GM13977 (cell line): ENCODE measurements at regions not wholly inside any gene's neighbourhood (a gene's known extent, or its start where the extent isn't known, plus 50 kb on each side); places are given as distances from the start of the nearest gene placed in this dataset.

Experiments used
- DNase-seq: peaks from one replicate; pipeline ENCODE4 v3.0.0; 2012; ENCODE audit warnings: low spot score
- in situ Hi-C: fragments of 300-500 bp; cut with MboI; formaldehyde crosslinking; loops from one replicate; pipeline ENCODE4 v1.12.0; 2022; ENCODE audit warnings: low sequenced_read_pairs, low pct_unique_long_range_greater_than_20kb, mixed read lengths, inconsistent platforms; ENCODE audit not compliant: unreplicated experiment
- TF ChIP-seq, protein P1 (sequence below): IDR thresholded peaks from 2 replicates; pipeline ENCODE4 v1.5.1; 2012; ENCODE audit warnings: mild to moderate bottlenecking, control low read depth; ENCODE audit not compliant: insufficient read depth; ENCODE audit errors: extremely low read depth, missing control alignments

GRCh38 chrX:123013141-123013540 is 170.9 kb upstream of the GRIA3 start:
- TF ChIP-seq, protein P1, sequence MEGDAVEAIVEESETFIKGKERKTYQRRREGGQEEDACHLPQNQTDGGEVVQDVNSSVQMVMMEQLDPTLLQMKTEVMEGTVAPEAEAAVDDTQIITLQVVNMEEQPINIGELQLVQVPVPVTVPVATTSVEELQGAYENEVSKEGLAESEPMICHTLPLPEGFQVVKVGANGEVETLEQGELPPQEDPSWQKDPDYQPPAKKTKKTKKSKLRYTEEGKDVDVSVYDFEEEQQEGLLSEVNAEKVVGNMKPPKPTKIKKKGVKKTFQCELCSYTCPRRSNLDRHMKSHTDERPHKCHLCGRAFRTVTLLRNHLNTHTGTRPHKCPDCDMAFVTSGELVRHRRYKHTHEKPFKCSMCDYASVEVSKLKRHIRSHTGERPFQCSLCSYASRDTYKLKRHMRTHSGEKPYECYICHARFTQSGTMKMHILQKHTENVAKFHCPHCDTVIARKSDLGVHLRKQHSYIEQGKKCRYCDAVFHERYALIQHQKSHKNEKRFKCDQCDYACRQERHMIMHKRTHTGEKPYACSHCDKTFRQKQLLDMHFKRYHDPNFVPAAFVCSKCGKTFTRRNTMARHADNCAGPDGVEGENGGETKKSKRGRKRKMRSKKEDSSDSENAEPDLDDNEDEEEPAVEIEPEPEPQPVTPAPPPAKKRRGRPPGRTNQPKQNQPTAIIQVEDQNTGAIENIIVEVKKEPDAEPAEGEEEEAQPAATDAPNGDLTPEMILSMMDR, result no peak
- no peak for DNase-seq
- in situ Hi-C loops, result no loop called here

GRCh38 chrX:123036401-123036800 is 147.7 kb upstream of the GRIA3 start:
- in situ Hi-C loops, result no loop called here
- DNase-seq, result no peak
- TF ChIP-seq, protein P1, result no peak

DNA sequence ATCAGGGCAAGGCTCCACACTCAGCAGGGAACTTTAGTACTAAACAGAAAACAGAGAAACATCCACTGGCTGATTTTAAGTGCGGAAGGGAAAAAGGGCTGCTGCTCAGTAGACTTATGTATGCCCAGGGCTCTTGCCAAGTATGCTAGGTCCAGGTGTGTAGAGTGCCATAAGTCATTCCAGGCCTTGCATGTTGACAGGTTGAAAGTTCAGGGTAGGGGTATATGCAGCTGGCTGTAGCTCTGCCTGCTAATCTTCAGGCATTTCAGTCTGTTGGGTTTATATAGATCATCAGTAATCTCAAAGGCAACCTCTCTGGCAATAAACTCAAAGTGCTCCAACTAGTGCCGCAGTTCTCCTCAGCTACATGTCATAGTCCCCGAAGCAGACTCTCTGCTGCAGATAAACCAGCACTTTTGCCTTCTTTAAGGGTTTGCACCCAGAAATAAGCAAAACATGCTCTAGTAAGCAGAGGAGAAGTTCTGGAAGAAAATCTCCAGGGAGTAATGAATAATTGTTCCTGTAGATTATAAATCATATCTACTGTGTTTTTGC is 134.9 kb upstream of the GRIA3 start:
- no peak for DNase-seq

DNA sequence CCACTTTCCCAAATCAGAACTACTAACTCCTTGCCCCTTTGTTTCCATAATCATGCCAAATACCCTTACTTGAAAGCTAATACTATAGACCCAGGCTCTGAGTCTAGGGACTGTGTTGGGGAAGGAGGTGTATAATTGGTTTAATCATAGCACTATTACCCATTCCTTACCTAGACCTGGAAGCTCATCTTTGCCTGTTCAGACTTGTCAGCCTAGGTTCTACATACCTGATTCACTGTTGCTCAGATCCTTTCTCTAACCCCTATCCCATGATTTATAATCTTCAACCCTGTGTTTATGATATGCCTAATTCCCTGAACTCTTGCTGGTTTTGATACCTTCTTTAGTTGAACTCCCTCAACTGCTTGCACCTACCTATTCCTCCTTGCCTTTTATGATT is 123.1 kb upstream of the GRIA3 start:
- in situ Hi-C loops, result no loop called here
- TF ChIP-seq, protein P1, result no peak
- DNase-seq, result no peak

More for the DNA sequence above, 134.9 kb upstream of the GRIA3 start:
- TF ChIP-seq, protein P1, result no peak
- in situ Hi-C loops, result no loop called here

DNA sequence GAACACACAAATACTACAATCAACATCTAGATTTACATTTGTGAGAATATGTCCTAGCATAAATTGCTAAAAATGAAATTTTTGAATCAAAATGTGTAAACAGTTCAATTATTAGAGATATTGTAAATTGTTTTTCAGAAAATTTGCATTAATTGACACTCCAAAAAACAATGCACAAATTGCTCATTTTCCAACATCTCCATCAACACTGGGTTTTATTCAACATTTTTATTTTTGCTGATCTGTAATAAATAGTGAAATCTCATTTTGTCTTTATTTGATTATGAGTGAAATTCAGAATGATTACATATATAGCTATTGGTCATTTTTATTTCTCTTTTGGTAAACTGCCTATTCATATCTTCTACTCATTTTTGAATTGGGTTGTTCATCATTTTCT is 120.0 kb upstream of the GRIA3 start:
- TF ChIP-seq, protein P1, result no peak
- DNase-seq, result no peak
- in situ Hi-C loops, result no loop called here

DNA sequence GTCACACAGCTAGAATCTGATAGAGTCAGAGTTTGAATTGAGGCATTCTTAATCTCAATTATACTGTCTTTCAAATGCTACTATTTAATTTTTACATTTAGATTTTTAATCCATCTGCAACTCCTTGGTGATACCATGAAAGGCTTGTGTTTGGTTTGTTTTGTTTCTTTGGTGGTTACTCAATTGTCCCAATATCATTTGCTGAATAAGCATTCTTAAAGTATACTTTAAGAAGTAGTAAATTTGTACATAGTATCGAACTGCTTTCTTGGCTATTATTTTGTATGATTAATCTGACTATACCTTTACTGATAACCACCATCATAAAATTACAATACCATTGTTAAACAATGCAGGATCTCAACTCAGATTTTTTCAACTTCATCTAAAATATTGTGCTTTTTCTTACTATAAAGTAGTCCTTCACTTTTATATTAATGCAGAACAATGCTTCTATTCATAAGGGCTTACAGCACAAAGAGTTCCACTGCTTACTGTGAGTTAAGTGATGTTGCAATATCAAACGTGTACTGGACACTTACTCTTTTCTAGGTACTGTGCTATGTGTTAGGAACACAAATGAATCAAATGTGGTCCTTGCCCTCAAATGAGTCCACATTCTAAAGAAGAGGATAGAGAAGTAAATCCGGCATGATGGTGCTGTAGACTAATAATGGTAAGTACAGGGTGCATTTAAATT is 111.2 kb upstream of the GRIA3 start:
- in situ Hi-C loops, result no loop called here
- TF ChIP-seq, protein P1, result no peak
- DNase-seq, result no peak
